ENCODE measurements at regions not wholly inside any gene's neighbourhood (a gene's known extent, or its start where the extent isn't known, plus 50 kb on each side); places are given as distances from the start of the nearest gene placed in this dataset.
"Not testable (repeated sequence)": the region's sequence is repeated elsewhere in the genome, so short reads cannot be mapped to it uniquely, and the experiment has no call there.

DNA sequence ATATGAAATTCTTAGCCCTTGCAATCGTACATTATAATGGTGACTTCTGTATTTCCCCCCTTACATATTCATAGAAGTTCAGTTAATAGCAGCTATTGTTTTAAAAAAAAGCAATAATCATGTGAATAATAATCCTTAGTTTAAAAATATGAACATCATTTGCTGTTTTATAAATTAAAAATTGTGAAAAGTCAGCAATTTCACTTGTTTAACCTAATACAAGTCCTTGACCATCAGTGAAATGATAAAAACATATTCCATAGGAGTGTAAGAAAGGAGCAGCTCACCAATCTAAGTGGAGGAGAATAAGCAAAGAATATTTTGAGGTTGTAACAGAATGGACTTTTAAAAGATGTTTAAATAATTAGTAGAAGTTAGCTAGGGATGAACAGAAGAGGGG lies 650.2 kb downstream of the SUCLG1 start:
- no peaks in the 10 kb centered on the region for H3K36me3 ChIP-seq (ENCODE audit: control insufficient read depth, insufficient read depth, low read length)
- no peaks in the 10 kb centered on the region for H3K79me1 ChIP-seq (ENCODE audit: low read length)
- H2BK15ac ChIP-seq (replicated peaks; ENCODE audit: low read depth) = no peak overlapping the region
- H2AK5ac ChIP-seq (ENCODE audit: low read length) = no peak overlapping the region
- no peak overlapping the region for H3K56ac ChIP-seq (ENCODE audit: low read length)
- H3K4me2 ChIP-seq (ENCODE audit: low read length) = no peak overlapping the region
- no peak overlapping the region for H3K18ac ChIP-seq (ENCODE audit: low read length)
- H3K79me2 ChIP-seq (ENCODE audit: control insufficient read depth, insufficient read depth, low read length) = no peaks in the 10 kb centered on the region
- no peak overlapping the region for H4K5ac ChIP-seq (ENCODE audit: low read length)
- WGBS (ENCODE audit: extremely low coverage, insufficient coverage, low lambda C conversion rate) = no CpG with 5 or more reads among the region's 1 CpG
- H4K8ac ChIP-seq (ENCODE audit: low read depth, low read length) = no peak overlapping the region
- no peak overlapping the region for H2BK120ac ChIP-seq (ENCODE audit: low read depth, low read length)
- no peak overlapping the region for H2BK5ac ChIP-seq (ENCODE audit: low read length)
- H3K4me3 ChIP-seq (ENCODE audit: low read length) = no peak overlapping the region
- no peak overlapping the region for H3K23ac ChIP-seq (ENCODE audit: low read length)
- H3K9ac ChIP-seq (ENCODE audit: low read length) = no peak overlapping the region
- no peaks in the 10 kb centered on the region for H3K27me3 ChIP-seq (ENCODE audit: insufficient read depth, low read length, poor library complexity)
- no peak for DNase-seq
- H3K4me1 ChIP-seq (ENCODE audit: control insufficient read depth, low read depth, low read length) = no peaks in the 10 kb centered on the region
- no peak overlapping the region for H3K27ac ChIP-seq (ENCODE audit: low read depth, low read length)
- no peak overlapping the region for H3K4ac ChIP-seq (ENCODE audit: low read depth, low read length)

DNA sequence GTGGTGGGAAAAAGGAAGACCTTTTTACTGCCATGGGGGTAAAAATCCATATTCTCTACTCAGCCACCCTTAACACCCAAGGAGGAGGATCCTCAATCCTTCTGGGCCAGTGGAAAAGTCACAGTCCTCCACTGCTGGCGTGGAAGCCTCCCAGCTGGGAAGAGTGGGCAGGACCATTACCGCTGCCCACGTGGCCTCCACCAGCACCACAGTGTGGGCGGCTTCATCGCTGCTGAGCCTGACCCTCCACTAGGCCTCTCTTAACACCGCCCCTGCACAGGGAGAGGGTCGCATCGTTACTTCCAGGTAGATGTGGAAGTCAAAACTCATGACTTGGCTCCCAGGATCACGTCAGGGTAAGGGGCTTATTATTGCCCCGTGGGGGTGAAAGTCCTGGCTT lies 656.5 kb downstream of the SUCLG1 start:
- no peak for DNase-seq
- Histone ChIP-seq H2BK5ac (ENCODE audit: low read length) (no peak overlapping the region), H3K79me2 (ENCODE audit: control insufficient read depth, insufficient read depth, low read length) (no peaks in the 10 kb centered on the region), H3K4me3 (ENCODE audit: low read length) (no peak overlapping the region), H3K56ac (ENCODE audit: low read length) (no peak overlapping the region), H3K27me3 (ENCODE audit: insufficient read depth, low read length, poor library complexity) (no peaks in the 10 kb centered on the region), H3K23ac (ENCODE audit: low read length) (no peak overlapping the region), H4K5ac (ENCODE audit: low read length) (no peak overlapping the region), H3K18ac (ENCODE audit: low read length) (no peak overlapping the region), H3K4me1 (ENCODE audit: control insufficient read depth, low read depth, low read length) (no peaks in the 10 kb centered on the region), H3K79me1 (ENCODE audit: low read length) (no peaks in the 10 kb centered on the region), H3K4me2 (ENCODE audit: low read length) (no peak overlapping the region), H4K8ac (ENCODE audit: low read depth, low read length) (no peak overlapping the region), H2AK5ac (ENCODE audit: low read length) (no peak overlapping the region), H2BK120ac (ENCODE audit: low read depth, low read length) (no peak overlapping the region), H3K36me3 (ENCODE audit: control insufficient read depth, insufficient read depth, low read length) (no peaks in the 10 kb centered on the region), H3K27ac (ENCODE audit: low read depth, low read length) (no peak overlapping the region), H3K9ac (ENCODE audit: low read length) (no peak overlapping the region), H2BK15ac (replicated peaks; ENCODE audit: low read depth) (no peak overlapping the region), H3K4ac (ENCODE audit: low read depth, low read length) (no peak overlapping the region)
- WGBS (ENCODE audit: extremely low coverage, insufficient coverage, low lambda C conversion rate) = no CpG with 5 or more reads among the region's 10 CpGs

DNA sequence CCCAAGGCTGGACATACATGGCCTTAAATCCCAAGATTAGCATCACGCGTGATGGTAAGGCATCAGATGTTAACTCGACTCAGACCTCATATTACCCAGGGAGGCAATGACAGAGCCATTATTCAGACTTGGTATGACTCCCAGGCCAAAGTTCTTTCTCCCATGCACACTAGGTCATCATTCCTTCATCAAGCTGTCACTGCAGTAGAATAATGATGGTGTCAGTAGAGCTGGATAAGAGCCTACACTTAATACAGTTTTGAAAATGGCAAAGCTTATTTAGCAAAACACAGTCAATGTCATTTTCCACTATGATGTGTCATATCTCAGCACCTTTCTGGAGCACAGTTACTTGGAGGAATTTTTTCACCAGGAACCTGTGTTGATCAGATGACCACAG lies 663.3 kb downstream of the SUCLG1 start:
- no peak overlapping the region for H3K18ac ChIP-seq (ENCODE audit: low read length)
- no peak overlapping the region for H3K4ac ChIP-seq (ENCODE audit: low read depth, low read length)
- no peaks in the 10 kb centered on the region for H3K27me3 ChIP-seq (ENCODE audit: insufficient read depth, low read length, poor library complexity)
- no peak overlapping the region for H2BK120ac ChIP-seq (ENCODE audit: low read depth, low read length)
- peaks cover 2% of the 10 kb centered on the region for H3K36me3 ChIP-seq (ENCODE audit: control insufficient read depth, insufficient read depth, low read length)
- no peak overlapping the region for H4K8ac ChIP-seq (ENCODE audit: low read depth, low read length)
- no peaks in the 10 kb centered on the region for H3K79me1 ChIP-seq (ENCODE audit: low read length)
- H3K4me1 ChIP-seq (ENCODE audit: control insufficient read depth, low read depth, low read length) = no peaks in the 10 kb centered on the region
- H3K27ac ChIP-seq (ENCODE audit: low read depth, low read length) = no peak overlapping the region
- no peaks in the 10 kb centered on the region for H3K79me2 ChIP-seq (ENCODE audit: control insufficient read depth, insufficient read depth, low read length)
- H3K23ac ChIP-seq (ENCODE audit: low read length) = no peak overlapping the region
- no peak overlapping the region for H4K5ac ChIP-seq (ENCODE audit: low read length)
- no peak overlapping the region for H2BK5ac ChIP-seq (ENCODE audit: low read length)
- no peak overlapping the region for H2BK15ac ChIP-seq (replicated peaks; ENCODE audit: low read depth)
- no peak overlapping the region for H3K9ac ChIP-seq (ENCODE audit: low read length)
- no peak overlapping the region for H3K4me2 ChIP-seq (ENCODE audit: low read length)
- no peak for DNase-seq
- no peak overlapping the region for H3K56ac ChIP-seq (ENCODE audit: low read length)
- no peak overlapping the region for H3K4me3 ChIP-seq (ENCODE audit: low read length)
- H2AK5ac ChIP-seq (ENCODE audit: low read length) = no peak overlapping the region
- no CpG with 5 or more reads among the region's 3 CpGs for WGBS (ENCODE audit: extremely low coverage, insufficient coverage, low lambda C conversion rate)

DNA sequence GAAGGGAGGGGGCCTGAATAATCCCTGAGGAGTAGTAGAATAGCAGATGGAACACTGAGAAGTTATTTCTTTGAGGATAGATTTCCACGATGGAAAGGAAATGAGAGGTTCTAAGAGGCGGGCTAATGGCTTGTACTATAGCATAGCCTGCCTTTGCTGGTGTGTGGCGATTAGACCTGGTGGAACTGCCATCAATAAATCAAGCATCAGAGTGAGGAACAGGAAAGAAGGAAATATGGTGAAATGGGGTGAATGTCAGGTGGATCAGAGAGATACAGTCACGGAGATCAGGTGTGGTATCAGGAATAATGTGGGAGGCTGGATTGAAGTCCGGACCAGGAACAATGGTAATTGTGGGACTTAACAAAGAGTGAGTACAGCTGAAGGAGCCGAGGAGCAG lies 668.6 kb downstream of the SUCLG1 start:
- H2BK15ac ChIP-seq (replicated peaks; ENCODE audit: low read depth) = not testable (repeated sequence)
- WGBS (ENCODE audit: extremely low coverage, insufficient coverage, low lambda C conversion rate) = no CpG with 5 or more reads among the region's 6 CpGs

DNA sequence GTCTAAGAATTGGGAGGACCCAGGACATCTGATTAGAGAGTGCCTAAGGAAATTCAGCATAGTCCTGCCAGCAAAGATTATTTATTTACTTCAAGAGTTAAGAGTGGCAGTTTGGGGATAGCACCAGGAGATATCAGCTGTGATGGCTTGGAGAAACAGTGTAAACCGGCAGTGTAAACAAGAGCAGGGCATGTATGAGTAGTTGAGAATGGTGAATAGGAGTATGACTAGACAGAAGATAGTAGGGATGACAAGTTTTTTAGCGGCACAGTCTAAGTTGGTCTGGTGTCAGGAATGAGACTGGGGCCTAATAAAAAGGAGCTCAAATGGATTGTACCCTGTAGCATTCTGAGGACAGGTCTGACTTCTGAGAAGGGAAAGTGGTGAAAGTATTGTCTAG lies 669.4 kb downstream of the SUCLG1 start:
- H4K5ac ChIP-seq (ENCODE audit: low read length); H3K36me3 ChIP-seq (ENCODE audit: control insufficient read depth, insufficient read depth, low read length); H3K79me2 ChIP-seq (ENCODE audit: control insufficient read depth, insufficient read depth, low read length); H3K4me2 ChIP-seq (ENCODE audit: low read length); H2BK120ac ChIP-seq (ENCODE audit: low read depth, low read length); H3K4me1 ChIP-seq (ENCODE audit: control insufficient read depth, low read depth, low read length); H3K27me3 ChIP-seq (ENCODE audit: insufficient read depth, low read length, poor library complexity); H3K27ac ChIP-seq (ENCODE audit: low read depth, low read length); H3K9ac ChIP-seq (ENCODE audit: low read length); H3K79me1 ChIP-seq (ENCODE audit: low read length); DNase-seq; H3K23ac ChIP-seq (ENCODE audit: low read length); H3K4ac ChIP-seq (ENCODE audit: low read depth, low read length); H2AK5ac ChIP-seq (ENCODE audit: low read length); H2BK5ac ChIP-seq (ENCODE audit: low read length); H2BK15ac ChIP-seq (replicated peaks; ENCODE audit: low read depth); H4K8ac ChIP-seq (ENCODE audit: low read depth, low read length); H3K4me3 ChIP-seq (ENCODE audit: low read length): not testable (repeated sequence)
- H3K18ac ChIP-seq (ENCODE audit: low read length) = peak overlapping the region; percentile 28
- no CpG with 5 or more reads among the region's 2 CpGs for whole genome bisulfite sequencing (ENCODE audit: extremely low coverage, insufficient coverage, low lambda C conversion rate)
- H3K56ac ChIP-seq (ENCODE audit: low read length) = peak overlapping the region; percentile 34

More for the DNA sequence above, 668.6 kb downstream of the SUCLG1 start:
- not testable (repeated sequence) for H3K4me1 ChIP-seq (ENCODE audit: control insufficient read depth, low read depth, low read length); H3K79me2 ChIP-seq (ENCODE audit: control insufficient read depth, insufficient read depth, low read length); H3K27ac ChIP-seq (ENCODE audit: low read depth, low read length); H4K8ac ChIP-seq (ENCODE audit: low read depth, low read length); H3K36me3 ChIP-seq (ENCODE audit: control insufficient read depth, insufficient read depth, low read length); H3K4me3 ChIP-seq (ENCODE audit: low read length); H2BK5ac ChIP-seq (ENCODE audit: low read length); H3K79me1 ChIP-seq (ENCODE audit: low read length); H3K18ac ChIP-seq (ENCODE audit: low read length); H3K23ac ChIP-seq (ENCODE audit: low read length); DNase-seq; H3K9ac ChIP-seq (ENCODE audit: low read length); H3K27me3 ChIP-seq (ENCODE audit: insufficient read depth, low read length, poor library complexity); H3K4me2 ChIP-seq (ENCODE audit: low read length); H4K5ac ChIP-seq (ENCODE audit: low read length); H3K56ac ChIP-seq (ENCODE audit: low read length); H2AK5ac ChIP-seq (ENCODE audit: low read length)
- peak overlapping the region; percentile 67 for H2BK120ac ChIP-seq (ENCODE audit: low read depth, low read length)
- H3K4ac ChIP-seq (ENCODE audit: low read depth, low read length) = peak overlapping the region; percentile 89

DNA sequence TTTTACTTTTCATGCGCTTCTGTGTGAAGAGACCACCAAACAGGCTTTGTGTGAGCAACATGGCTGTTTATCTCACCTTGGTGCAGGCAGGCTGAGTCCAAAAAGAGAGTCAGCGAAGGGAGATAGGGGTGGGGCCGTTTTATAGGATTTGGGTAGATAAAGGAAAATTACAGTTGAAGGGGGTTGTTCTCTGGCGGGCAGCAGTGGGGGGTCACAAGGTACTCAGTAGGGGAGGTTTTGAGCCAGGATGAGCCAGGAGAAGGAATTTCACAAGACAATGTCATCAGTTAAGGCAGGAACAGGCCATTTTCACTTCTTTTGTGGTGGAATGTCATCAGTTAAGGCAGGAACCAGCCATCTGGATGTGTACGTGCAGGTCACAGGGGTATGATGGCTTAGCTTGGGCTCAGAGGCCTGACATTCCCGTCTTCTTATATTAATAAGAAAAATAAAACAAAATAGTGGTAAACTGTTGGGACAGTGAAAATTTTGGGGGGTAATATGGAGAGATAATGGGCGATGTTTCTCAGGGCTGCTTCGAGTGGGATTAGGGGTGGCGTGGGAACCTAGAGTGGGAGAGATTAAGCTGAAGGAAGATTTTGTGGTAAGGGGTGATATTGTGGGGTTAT lies 670.0 kb downstream of the SUCLG1 start:
- Histone ChIP-seq H3K56ac (ENCODE audit: low read length) (peak overlapping the region; percentile 64), H2BK5ac (ENCODE audit: low read length) (peak overlapping the region; percentile 73), H3K4ac (ENCODE audit: low read depth, low read length) (peak overlapping the region; percentile 55), H3K27ac (ENCODE audit: low read depth, low read length) (peak overlapping the region; percentile 76), H2BK120ac (ENCODE audit: low read depth, low read length) (peak overlapping the region; percentile 73)
- not testable (repeated sequence) for H4K5ac ChIP-seq (ENCODE audit: low read length); H3K4me1 ChIP-seq (ENCODE audit: control insufficient read depth, low read depth, low read length); H3K79me1 ChIP-seq (ENCODE audit: low read length); H2BK15ac ChIP-seq (replicated peaks; ENCODE audit: low read depth); H4K8ac ChIP-seq (ENCODE audit: low read depth, low read length); H3K9ac ChIP-seq (ENCODE audit: low read length); H3K4me2 ChIP-seq (ENCODE audit: low read length); H2AK5ac ChIP-seq (ENCODE audit: low read length); H3K36me3 ChIP-seq (ENCODE audit: control insufficient read depth, insufficient read depth, low read length); H3K18ac ChIP-seq (ENCODE audit: low read length); H3K23ac ChIP-seq (ENCODE audit: low read length); H3K79me2 ChIP-seq (ENCODE audit: control insufficient read depth, insufficient read depth, low read length); H3K4me3 ChIP-seq (ENCODE audit: low read length); H3K27me3 ChIP-seq (ENCODE audit: insufficient read depth, low read length, poor library complexity)
- peak; percentile 94 for DNase-seq
- WGBS (ENCODE audit: extremely low coverage, insufficient coverage, low lambda C conversion rate) = no CpG with 5 or more reads among the region's 9 CpGs

Data from mesendoderm (in vitro differentiated cells).